Upper lobe of left lung (tissue), 6 donors: ENCODE measurements at regions not wholly inside any gene's neighbourhood (a gene's known extent, or its start where the extent isn't known, plus 50 kb on each side); places are given as distances from the start of the nearest gene placed in this dataset.

ENCODE experiments used
- ATAC-seq, 2 donors: fragments of 200-7000 bp; cut with Tn5 transposase; one replicate each; pipeline ENCODE4 v1.9.1; 2022; ENCODE audit warnings: mild to moderate bottlenecking in 2 of 2, moderate library complexity in 2 of 2; ENCODE audit not compliant: low FRiP score in 2 of 2
- DNase-seq, 2 donors: peaks; one replicate each; pipeline ENCODE4 v3.0.0-alpha.2; 2019 to 2020
- H3K27ac ChIP-seq, 4 donors: fragments of 200-600 bp; sonication (generic); one replicate each; pipeline ENCODE4 v1.5.1; 2016 to 2019
- H3K27me3 ChIP-seq, 4 donors: fragments of 200-600 bp; sonication (generic); one replicate each; pipeline ENCODE4 v1.5.1; 2017 to 2019
- H3K36me3 ChIP-seq, 4 donors: fragments of 200-600 bp; sonication (generic); one replicate each; pipeline ENCODE4 v1.5.1; 2016 to 2019
- H3K4me1 ChIP-seq, 4 donors: fragments of 200-600 bp; sonication (generic); one replicate each; pipeline ENCODE4 v1.5.1; 2018 to 2019
- H3K4me3 ChIP-seq, 4 donors: fragments of 200-600 bp; sonication (generic); one replicate each; pipeline ENCODE4 v1.5.1; 2017 to 2019; ENCODE audit warnings: mild to moderate bottlenecking in 2 of 4, moderate library complexity in 1 of 4
- H3K9me3 ChIP-seq, 4 donors: fragments of 200-600 bp; sonication (generic); one replicate each; pipeline ENCODE4 v1.5.1; 2018 to 2019
- CTCF ChIP-seq, 6 experiments: fragments of 450-650 bp in 4 of 6; fragments of 200-600 bp in 2 of 6; sonication (generic) in 2 of 6; IDR thresholded peaks; one replicate each; pipeline ENCODE4 v1.5.1; 2016 to 2019; ENCODE audit warnings: antibody characterized with exemption in 6 of 6
- EP300 ChIP-seq, 4 donors: sonication (generic); formaldehyde crosslinking; IDR thresholded peaks; one replicate each; pipeline ENCODE4 v1.5.1; 2017; ENCODE audit warnings: antibody characterized with exemption in 4 of 4, control low read depth in 2 of 4
- POLR2A ChIP-seq, 4 donors: fragments of 450-650 bp; IDR thresholded peaks; one replicate each; pipeline ENCODE4 v1.5.1; 2016 to 2017; ENCODE audit warnings: antibody characterized with exemption in 4 of 4, mild to moderate bottlenecking in 2 of 4
- POLR2AphosphoS5 ChIP-seq, 2 donors: sonication (generic); formaldehyde crosslinking; IDR thresholded peaks; one replicate each; pipeline ENCODE4 v1.5.1; 2017; ENCODE audit warnings: antibody characterized with exemption in 2 of 2
- WGBS, 2 donors: methylation state at CpG; one replicate each; pipeline ENCODE4 v1.1.5; 2017 to 2018; 5-methylcytosine and 5-hydroxymethylcytosine counted together
- donor health status: DM: no; HTN: no; CAD: no; lungs with moderate emphysema.
- donor health status: DM: no; HTN: yes; CAD: no; lungs with severe emphysema.

DNA sequence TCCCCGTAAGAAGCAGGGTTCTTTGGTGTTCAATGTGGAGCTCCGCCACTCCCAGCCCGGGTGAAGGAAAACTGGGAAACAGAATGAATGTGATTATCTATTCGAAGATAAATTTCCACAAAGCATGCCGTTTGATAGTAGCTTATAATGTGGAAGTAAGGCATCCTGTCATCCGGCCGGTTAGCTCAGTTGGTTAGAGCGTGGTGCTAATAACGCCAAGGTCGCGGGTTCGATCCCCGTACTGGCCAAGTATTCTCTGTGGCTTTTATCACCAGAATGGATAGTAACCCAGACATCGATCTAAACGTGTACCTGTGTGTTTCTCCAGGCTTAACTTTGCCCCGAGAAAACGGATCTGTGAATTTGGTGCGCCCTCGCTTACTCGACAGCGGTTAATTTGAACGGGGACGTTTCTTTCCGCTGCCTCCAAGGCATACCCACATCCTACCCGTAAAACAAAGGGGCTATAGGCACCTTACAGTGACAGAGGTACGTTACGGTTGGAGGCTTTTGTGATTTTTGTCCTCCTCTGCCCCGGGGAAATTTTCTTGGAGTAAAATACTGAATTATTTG is 215.2 kb upstream of the ZNF184 start:
- H3K27ac ChIP-seq = peak overlapping the region in 1 of 4 donors; percentile 25
- H3K4me3 ChIP-seq = peak overlapping the region; percentile 10 to 53 (median 42)
- TF ChIP-seq POLR2A (IDR thresholded peaks at IDR 0.05) = no peak
- no peak for TF ChIP-seq POLR2AphosphoS5 (IDR thresholded peaks at IDR 0.05)
- no peak for TF ChIP-seq CTCF (IDR thresholded peaks at IDR 0.05)
- no peak for TF ChIP-seq EP300 (IDR thresholded peaks at IDR 0.05)

GRCh38 chr6:27687154-27688013 is 214.5 kb upstream of the ZNF184 start:
- 2 to 3% methylated on average over 20 to 43 of the region's 43 CpGs for WGBS, 2 donors
- peak; percentile 86 to 91 for ATAC-seq
- H3K27ac ChIP-seq = peak overlapping the region in 1 of 4 donors; percentile 25

More for the DNA sequence above, 215.2 kb upstream of the ZNF184 start:
- Histone ChIP-seq H3K4me1 (peaks cover 0 to 10% (median 6%) of the 10 kb centered on the region in 4 donors), H3K36me3 (no peaks in the 10 kb centered on the region), H3K27me3 (no peaks in the 10 kb centered on the region), H3K9me3 (no peaks in the 10 kb centered on the region)
- 2 to 4% methylated on average over 20 to 28 of the region's 28 CpGs for WGBS, 2 donors
- peak in 1 of 2 donors; percentile 74 for DNase-seq
- peak; percentile 87 to 91 for ATAC-seq

DNA sequence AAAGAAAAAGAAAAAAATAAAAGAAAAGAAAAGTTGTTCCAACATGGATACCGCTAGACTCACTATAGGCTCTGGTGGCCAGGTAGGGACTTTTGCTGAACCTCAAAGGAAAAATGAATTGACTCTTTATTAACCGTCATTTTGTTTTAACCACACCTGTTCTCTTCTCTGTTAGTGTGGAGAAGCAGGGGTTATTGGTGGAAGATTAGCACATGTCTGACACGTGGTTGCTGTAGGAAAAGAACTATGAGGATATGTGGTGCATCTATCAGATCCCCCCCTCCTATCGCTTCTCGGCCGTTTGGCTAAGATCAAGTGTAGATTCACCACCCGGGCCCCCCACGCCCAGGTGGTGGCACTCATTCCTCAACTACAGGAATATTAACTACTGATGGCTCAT is 212.4 kb upstream of the ZNF184 start:
- TF ChIP-seq EP300 (IDR thresholded peaks at IDR 0.05) = no peak
- TF ChIP-seq CTCF (IDR thresholded peaks at IDR 0.05) = no peak
- TF ChIP-seq POLR2AphosphoS5 (IDR thresholded peaks at IDR 0.05) = no peak
- TF ChIP-seq POLR2A (IDR thresholded peaks at IDR 0.05) = no peak
- H3K27me3 ChIP-seq = peaks cover 0 to 17% (median 8%) of the 10 kb centered on the region in 4 donors
- 75 to 76% methylated on average over 8 of the region's 8 CpGs for WGBS, 2 donors
- no peaks in the 10 kb centered on the region for H3K36me3 ChIP-seq
- H3K4me3 ChIP-seq = no peak overlapping the region
- no peaks in the 10 kb centered on the region for H3K9me3 ChIP-seq
- DNase-seq = no peak
- H3K4me1 ChIP-seq = peaks cover 0 to 17% (median 6%) of the 10 kb centered on the region in 4 donors
- H3K27ac ChIP-seq = no peak overlapping the region
- ATAC-seq = no peak

More at GRCh38 chr6:27687154-27688013, 214.5 kb upstream of the ZNF184 start:
- H3K9me3 ChIP-seq = no peaks in the 10 kb centered on the region
- peaks cover 0 to 10% (median 6%) of the 10 kb centered on the region in 4 donors for H3K4me1 ChIP-seq
- TF ChIP-seq POLR2A (IDR thresholded peaks at IDR 0.05) (no peak), POLR2AphosphoS5 (IDR thresholded peaks at IDR 0.05) (no peak), EP300 (IDR thresholded peaks at IDR 0.05) (no peak), CTCF (IDR thresholded peaks at IDR 0.05) (peak; percentile 29 to 46 (median 40))
- DNase-seq = peak; percentile 74 to 90
- H3K27me3 ChIP-seq = peaks cover 0 to 2% (median 0%) of the 10 kb centered on the region in 4 donors
- no peaks in the 10 kb centered on the region for H3K36me3 ChIP-seq
- H3K4me3 ChIP-seq = peak overlapping the region; percentile 10 to 53 (median 42)

DNA sequence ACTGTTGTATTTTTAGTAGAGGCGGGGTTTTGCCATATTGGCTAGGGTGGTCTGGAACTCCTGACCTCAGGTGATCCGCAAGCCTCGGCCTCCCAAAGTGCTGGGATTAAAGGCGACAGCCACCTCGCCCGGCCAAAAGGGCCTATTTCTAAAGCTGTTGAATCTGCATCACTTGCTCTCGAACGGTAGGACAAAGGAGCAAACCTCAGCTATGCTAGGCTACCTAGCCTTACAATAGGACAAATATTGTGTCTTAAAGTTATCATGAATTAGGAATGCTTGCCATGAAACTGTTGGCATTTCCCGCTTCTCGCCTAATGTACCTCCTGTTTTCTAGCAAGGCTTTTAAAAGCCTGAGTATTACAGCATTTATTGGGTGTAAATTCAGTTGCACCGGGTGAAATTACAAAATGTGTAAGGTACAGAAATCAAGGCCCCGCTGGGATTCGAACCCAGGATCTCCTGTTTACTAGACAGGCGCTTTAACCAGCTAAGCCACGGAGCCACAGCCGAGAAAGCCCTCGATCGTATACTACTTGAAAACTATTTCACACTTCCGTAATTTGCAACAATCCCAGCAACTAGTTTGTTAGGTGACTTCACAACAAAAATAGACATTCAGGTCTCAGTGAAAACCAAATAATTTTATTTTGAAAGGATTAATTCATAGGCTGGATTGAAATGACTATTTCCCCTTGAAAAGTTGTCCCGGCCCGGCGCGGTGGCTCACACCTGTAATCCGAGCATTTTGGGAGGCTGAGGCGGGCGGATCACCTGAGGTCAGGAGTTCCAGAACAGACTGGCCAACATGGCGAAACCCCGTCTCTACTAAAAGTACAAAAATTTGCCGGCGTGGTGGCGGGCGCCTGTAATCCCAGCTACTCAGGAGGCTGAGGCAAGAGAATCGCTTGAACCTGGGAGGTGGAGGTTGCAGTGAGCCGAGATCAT is 211.6 kb upstream of the ZNF184 start:
- DNase-seq (peak in 1 of 2 donors; percentile 66), ATAC-seq (no peak)
- TF ChIP-seq POLR2AphosphoS5 (IDR thresholded peaks at IDR 0.05) (no peak), POLR2A (IDR thresholded peaks at IDR 0.05) (no peak), EP300 (IDR thresholded peaks at IDR 0.05) (no peak), CTCF (IDR thresholded peaks at IDR 0.05) (no peak)
- Histone ChIP-seq H3K9me3 (peaks cover 0 to 3% (median 0%) of the 10 kb centered on the region in 4 donors), H3K36me3 (no peaks in the 10 kb centered on the region), H3K4me1 (peaks cover 0 to 17% (median 6%) of the 10 kb centered on the region in 4 donors), H3K4me3 (no peak overlapping the region), H3K27ac (no peak overlapping the region), H3K27me3 (peaks cover 0 to 24% (median 12%) of the 10 kb centered on the region in 4 donors)
- WGBS, 2 donors = 45 to 47% methylated on average over 26 to 34 of the region's 34 CpGs
